ENCODE measurements at regions not wholly inside any gene's neighbourhood (a gene's known extent, or its start where the extent isn't known, plus 50 kb on each side); places are given as distances from the start of the nearest gene placed in this dataset.

- H3K4me3 ChIP-seq (ENCODE audit: low read depth, poor library complexity, severe bottlenecking) = no peak overlapping the region
- no peak for DNase-seq (ENCODE audit: low spot score in 2 of 2)
- intact Hi-C loops (cut with DNase I; ENCODE audit: low total_unique reads) = no loop called here
- 43 to 54% methylated on average over 3 of the region's 3 CpGs for WGBS, 2 donors
- TF ChIP-seq CTCF (IDR thresholded peaks at IDR 0.05) (no peak), POLR2A (IDR thresholded peaks at IDR 0.05) (no peak)
Observed at GRCh38 chr15:39195961-39196486, 384.9 kb upstream of the THBS1 start.

GRCh38 chr15:39198044-39199000, 382.6 kb upstream of the THBS1 start:
- H3K4me3 ChIP-seq (ENCODE audit: low read depth, poor library complexity, severe bottlenecking) = no peak overlapping the region
- no peak for DNase-seq (ENCODE audit: low spot score in 2 of 2)
- TF ChIP-seq CTCF (IDR thresholded peaks at IDR 0.05) (no peak), POLR2A (IDR thresholded peaks at IDR 0.05) (no peak)
- intact Hi-C loops (cut with DNase I; ENCODE audit: low total_unique reads) = no loop called here
- 78 to 81% methylated on average over 6 of the region's 6 CpGs for WGBS, 2 donors

- no peak for TF ChIP-seq POLR2A (IDR thresholded peaks at IDR 0.05)
- no peak for TF ChIP-seq CTCF (IDR thresholded peaks at IDR 0.05)
- H3K4me3 ChIP-seq (ENCODE audit: low read depth, poor library complexity, severe bottlenecking) = no peak overlapping the region
- WGBS, 2 donors = 40 to 75% methylated on average over 2 of the region's 2 CpGs
- intact Hi-C loops (cut with DNase I; ENCODE audit: low total_unique reads) = no loop called here
- DNase-seq (ENCODE audit: low spot score in 2 of 2) = no peak
Observed at GRCh38 chr15:39199076-39199475, 381.8 kb upstream of the THBS1 start.

- no peak for DNase-seq (ENCODE audit: low spot score in 2 of 2)
- intact Hi-C loops (cut with DNase I; ENCODE audit: low total_unique reads) = no loop called here
Observed at GRCh38 chr15:39200586-39200985, 380.3 kb upstream of the THBS1 start.

GRCh38 chr15:39202641-39203040, 378.2 kb upstream of the THBS1 start:
- TF ChIP-seq CTCF (IDR thresholded peaks at IDR 0.05) (no peak), POLR2A (IDR thresholded peaks at IDR 0.05) (no peak)
- intact Hi-C loops (cut with DNase I; ENCODE audit: low total_unique reads) = no loop called here
- 74 to 78% methylated on average over 1 of the region's 1 CpG for WGBS, 2 donors
- no peak overlapping the region for H3K4me3 ChIP-seq (ENCODE audit: low read depth, poor library complexity, severe bottlenecking)
- DNase-seq (ENCODE audit: low spot score in 2 of 2) = no peak

More at GRCh38 chr15:39200586-39200985, 380.3 kb upstream of the THBS1 start:
- H3K4me3 ChIP-seq (ENCODE audit: low read depth, poor library complexity, severe bottlenecking) = no peak overlapping the region
- TF ChIP-seq CTCF (IDR thresholded peaks at IDR 0.05) = no peak
- no peak for TF ChIP-seq POLR2A (IDR thresholded peaks at IDR 0.05)

Data from lower leg skin (tissue), 4 donors.